PC-3 (cell line): ENCODE measurements at regions not wholly inside any gene's neighbourhood (a gene's known extent, or its start where the extent isn't known, plus 50 kb on each side); places are given as distances from the start of the nearest gene placed in this dataset.

ENCODE experiments used
- ATAC-seq: fragments of 200-7000 bp; cut with Tn5 transposase; 2 replicates; pipeline ENCODE4 v1.9.1; 2020; ENCODE audit warnings: mild to moderate bottlenecking, moderate library complexity
- BruUV-seq: library from RNA; stranded (reverse); fragments of 400-500 nt; replicated peaks from 2 replicates; lab custom pipeline; 2021; lab: Mats Ljungman, UMichigan
- CTCF ChIA-PET: fragments of 300-600 bp; sonication (Branson Sonifier 250); formaldehyde crosslinking; loops from one replicate; lab custom pipeline; 2022; ENCODE audit warnings: antibody characterized with exemption; lab: Charles Lee
- POLR2A ChIA-PET: fragments of 300-600 bp; sonication (Branson Sonifier 250); formaldehyde crosslinking; loops from one replicate; lab custom pipeline; 2022; ENCODE audit warnings: antibody characterized with exemption; ENCODE audit not compliant: unreplicated experiment; lab: Charles Lee
- DNase-seq: peaks from one replicate; pipeline ENCODE4 v3.0.0-alpha.2; 2015
- H2AFZ ChIP-seq: fragments of 300-600 bp; sonication (generic); 2 replicates; pipeline ENCODE4 v1.6.0; 2016; ENCODE audit warnings: antibody characterized with exemption, low read length
- H3F3A ChIP-seq: fragments of 300-600 bp; sonication (generic); one replicate; pipeline ENCODE4 v1.6.0; 2017; ENCODE audit warnings: antibody characterized with exemption, low read length, control low read depth, mild to moderate bottlenecking; ENCODE audit not compliant: unreplicated experiment
- H3K27ac ChIP-seq: fragments of 300-600 bp; sonication (generic); 2 replicates; pipeline ENCODE4 v1.5.1; 2016; ENCODE audit warnings: mild to moderate bottlenecking, low read length
- H3K27me3 ChIP-seq: fragments of 300-600 bp; sonication (generic); 2 replicates; pipeline ENCODE4 v1.6.1; 2016; ENCODE audit warnings: low read length, mixed read lengths
- H3K36me3 ChIP-seq: fragments of 300-600 bp; sonication (generic); 2 replicates; pipeline ENCODE4 v1.6.1; 2016; ENCODE audit warnings: low read depth, mixed run types, low read length, mixed read lengths
- H3K4me1 ChIP-seq: fragments of 300-600 bp; sonication (generic); 2 replicates; pipeline ENCODE4 v1.5.1; 2016; ENCODE audit warnings: low read length; ENCODE audit not compliant: insufficient read depth
- H3K4me2 ChIP-seq: fragments of 300-600 bp; sonication (generic); 2 replicates; pipeline ENCODE4 v1.6.0; 2016; ENCODE audit warnings: low read length
- H3K4me3 ChIP-seq: fragments of 300-600 bp; sonication (generic); 2 replicates; pipeline ENCODE4 v1.5.1; 2016; ENCODE audit warnings: mild to moderate bottlenecking, low read length, mixed read lengths
- H3K79me2 ChIP-seq: fragments of 300-600 bp; sonication (generic); 2 replicates; pipeline ENCODE4 v1.6.1; 2017; ENCODE audit warnings: low read length, mixed read lengths
- H3K9ac ChIP-seq: fragments of 300-600 bp; sonication (generic); 2 replicates; pipeline ENCODE4 v1.6.0; 2016; ENCODE audit warnings: mild to moderate bottlenecking, low read length
- H3K9me2 ChIP-seq: fragments of 300-600 bp; sonication (generic); replicated peaks from 2 replicates; pipeline ENCODE4 v1.6.1; 2016; ENCODE audit warnings: mixed run types, low read length, mixed read lengths
- H3K9me3 ChIP-seq: fragments of 300-600 bp; sonication (generic); 2 replicates; pipeline ENCODE4 v1.6.1; 2016; ENCODE audit warnings: low read length, mixed read lengths
- H4K20me1 ChIP-seq: fragments of 300-600 bp; sonication (generic); 2 replicates; pipeline ENCODE4 v1.6.1; 2016; ENCODE audit warnings: low read length, mixed read lengths
- CTCF ChIP-seq: fragments of 300-600 bp; sonication (generic); conservative IDR thresholded peaks from 2 replicates; pipeline ENCODE4 v1.5.1; 2017; ENCODE audit warnings: antibody characterized with exemption, low read depth, mild to moderate bottlenecking, low read length
- EZH2 ChIP-seq: fragments of 300-600 bp; sonication (generic); IDR thresholded peaks from one replicate; pipeline ENCODE4 v1.6.1; 2017; ENCODE audit warnings: antibody characterized with exemption, mild to moderate bottlenecking, low read length; ENCODE audit not compliant: unreplicated experiment
- EZH2phosphoT487 ChIP-seq: fragments of 300-600 bp; sonication (generic); IDR thresholded peaks from 2 replicates; pipeline ENCODE4 v1.6.1; 2018; ENCODE audit warnings: mild to moderate bottlenecking, antibody characterized with exemption, low read length, borderline replicate concordance
- intact Hi-C: fragments of 100-400 bp; cut with micrococcal nuclease; formaldehyde crosslinking; loops from 2 replicates; pipeline ENCODE4 v1.9.0; 2023

- H2AFZ ChIP-seq, result no peak overlapping the region
- ChIA-PET POLR2A (no interaction called here), CTCF (no interaction called here)
- peaks cover 10% of the 10 kb centered on the region; the same call in 1 of the 2 replicates for H3K4me1 ChIP-seq
- H3K27me3 ChIP-seq, result no peaks in the 10 kb centered on the region
- no peaks in the 10 kb centered on the region for H3F3A ChIP-seq
- no peaks in the 10 kb centered on the region for H3K9me3 ChIP-seq
- no peak for TF ChIP-seq EZH2phosphoT487
- TF ChIP-seq EZH2, result no peak
- no peak for TF ChIP-seq CTCF
- no peaks in the 10 kb centered on the region for H4K20me1 ChIP-seq
- no peak overlapping the region for H3K4me2 ChIP-seq
- no peak for DNase-seq
- no peaks in the 10 kb centered on the region for H3K36me3 ChIP-seq
- H3K27ac ChIP-seq, result no peak overlapping the region
- intact Hi-C loops, result no loop called here
- no TSS peak for BruUV-seq
- H3K9ac ChIP-seq, result no peak overlapping the region
- H3K79me2 ChIP-seq, result no peaks in the 10 kb centered on the region
- ATAC-seq, result no peak
- no peaks in the 10 kb centered on the region for H3K9me2 ChIP-seq
- no peak overlapping the region for H3K4me3 ChIP-seq
Observed at GRCh38 chr16:64419832-64420231, 702.0 kb downstream of the CDH11 start.

- no peak overlapping the region for H2AFZ ChIP-seq
Observed at GRCh38 chr16:64417711-64418227, 704.1 kb downstream of the CDH11 start.

More at GRCh38 chr16:64417711-64418227, 704.1 kb downstream of the CDH11 start:
- no peak for DNase-seq
- no peaks in the 10 kb centered on the region for H3K79me2 ChIP-seq
- H3K4me3 ChIP-seq, result no peak overlapping the region
- H3K9me3 ChIP-seq, result no peaks in the 10 kb centered on the region
- H3K9ac ChIP-seq, result no peak overlapping the region
- POLR2A ChIA-PET, result no interaction called here
- TF ChIP-seq EZH2 (no peak), EZH2phosphoT487 (no peak), CTCF (no peak)
- intact Hi-C loops, result no loop called here
- H3F3A ChIP-seq, result no peaks in the 10 kb centered on the region
- no peaks in the 10 kb centered on the region for H3K36me3 ChIP-seq
- H3K27me3 ChIP-seq, result no peaks in the 10 kb centered on the region
- H3K27ac ChIP-seq, result no peak overlapping the region
- CTCF ChIA-PET, result no interaction called here
- H4K20me1 ChIP-seq, result no peaks in the 10 kb centered on the region
- H3K4me2 ChIP-seq, result no peak overlapping the region
- ATAC-seq, result no peak; the same call in 1 of the 2 replicates
- no TSS peak for BruUV-seq
- H3K9me2 ChIP-seq, result no peaks in the 10 kb centered on the region
- H3K4me1 ChIP-seq, result peaks cover 13% of the 10 kb centered on the region; the same call in 1 of the 2 replicates
